Right lung (tissue), 2 donors: ENCODE measurements at regions not wholly inside any gene's neighbourhood (a gene's known extent, or its start where the extent isn't known, plus 50 kb on each side); places are given as distances from the start of the nearest gene placed in this dataset.
"Not testable (repeated sequence)": the region's sequence is repeated elsewhere in the genome, so short reads cannot be mapped to it uniquely, and the experiment has no call there.

Experiments
- DNase-seq, 2 donors: peaks; one replicate each; pipeline ENCODE4 v3.0.0-alpha.2; 2013

DNA sequence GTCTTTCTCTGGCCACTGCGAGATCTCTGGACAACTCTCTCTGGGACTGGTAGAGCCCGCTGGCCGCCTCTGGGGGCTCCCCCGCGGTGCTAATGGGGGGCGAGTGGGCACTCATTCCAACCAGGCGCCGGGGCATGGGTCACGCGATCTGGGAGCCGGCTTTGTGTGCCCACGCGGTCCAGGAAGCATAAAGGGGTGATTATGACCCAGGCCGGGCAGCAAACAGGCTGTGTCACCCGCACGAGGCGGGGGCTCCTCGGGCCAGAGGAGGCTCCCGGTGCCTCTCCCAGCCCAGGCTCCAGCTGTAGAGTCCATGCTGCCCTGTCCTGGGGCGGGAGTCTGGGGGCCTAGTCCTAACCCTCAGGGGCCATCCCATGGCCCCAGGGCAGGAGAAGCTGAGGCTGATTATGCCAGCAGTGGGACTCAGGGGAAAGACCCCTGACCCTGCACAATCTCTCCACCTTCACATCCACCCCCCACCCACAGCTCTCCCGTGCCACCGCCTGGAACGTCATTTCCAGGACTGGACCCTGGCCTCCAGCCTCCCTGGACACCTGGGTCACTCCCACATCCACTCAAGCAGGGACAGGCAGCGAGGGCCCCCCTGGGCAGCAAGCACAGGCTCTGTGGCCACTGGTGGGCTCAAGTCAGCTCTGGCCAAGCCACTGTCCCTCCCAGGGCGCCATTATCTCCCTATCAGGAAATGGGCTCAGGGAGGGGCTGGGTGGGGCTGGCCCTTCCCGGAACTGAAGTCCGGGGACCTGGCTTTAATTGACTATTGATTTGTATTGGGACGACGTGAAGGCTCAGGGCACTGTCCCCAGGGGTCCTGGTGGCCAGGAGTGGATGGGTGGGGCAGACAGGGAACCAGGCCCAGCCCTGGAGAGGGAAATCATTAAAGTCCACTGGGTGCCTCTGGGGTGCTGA, 50.0 kb downstream of the PTPRS start:
- DNase-seq: no peak

DNA sequence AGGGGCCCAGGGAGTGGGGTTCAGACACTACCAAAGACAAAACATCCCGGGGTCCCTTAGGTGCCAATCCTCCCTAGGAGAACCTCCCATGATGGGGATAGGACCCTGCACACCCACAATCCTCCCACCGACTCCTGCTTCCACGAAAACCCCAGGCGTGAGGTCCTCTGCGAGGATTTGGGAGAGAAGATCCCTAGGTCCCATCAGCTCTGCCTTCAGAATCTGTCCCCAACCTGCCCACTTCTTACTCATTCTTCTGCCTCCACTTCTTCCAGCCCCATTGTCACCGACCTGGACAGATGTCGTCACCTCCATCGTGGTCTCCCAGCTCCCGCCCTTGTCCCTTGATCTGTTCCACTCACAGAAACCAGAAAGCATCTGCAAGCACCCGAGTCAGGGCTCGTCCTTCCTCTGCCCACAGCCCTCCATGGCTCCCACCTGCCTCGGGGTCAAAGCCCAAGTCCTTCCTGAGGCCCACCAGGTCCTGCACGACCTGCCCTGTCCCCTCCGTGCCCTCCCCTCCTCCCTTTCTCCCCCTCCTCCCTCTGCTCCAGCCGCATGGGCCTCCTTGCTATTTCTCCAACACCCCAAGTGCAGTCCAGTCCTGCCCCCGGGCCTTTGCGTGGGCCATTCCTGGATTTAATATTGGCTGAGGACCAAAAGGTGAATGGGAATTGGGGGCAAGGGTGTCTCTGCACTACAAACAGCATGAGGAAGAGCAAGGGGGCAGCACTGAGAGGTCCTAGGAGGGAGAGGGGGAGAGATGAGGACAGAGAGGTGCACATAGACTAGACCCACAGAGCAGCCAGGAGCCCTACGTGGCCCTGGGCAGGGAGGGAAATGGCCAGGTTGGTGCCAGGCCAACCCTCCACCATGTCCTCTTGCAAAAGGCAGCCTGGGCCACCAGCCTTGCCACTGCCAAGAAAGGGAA, 51.3 kb downstream of the PTPRS start:
- no peak for DNase-seq

DNA sequence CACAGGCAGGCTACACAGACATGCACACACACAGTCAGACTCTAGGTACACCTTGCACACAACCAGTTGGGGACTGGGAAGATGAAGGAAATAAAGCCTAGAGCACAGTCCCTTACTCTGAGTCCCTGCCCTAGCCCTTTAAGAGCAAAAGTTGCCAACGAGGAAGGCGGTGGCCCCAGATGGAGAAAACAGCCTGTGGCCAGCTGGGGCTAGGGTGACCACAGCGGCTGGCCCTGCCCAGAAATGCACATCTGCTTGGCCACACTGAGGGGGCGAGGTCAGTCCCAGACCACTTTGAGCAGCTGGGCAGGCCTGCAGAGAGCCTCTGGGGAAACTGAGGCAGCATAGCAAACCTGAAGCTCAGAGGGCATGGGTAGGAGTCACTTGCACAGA, 52.3 kb downstream of the PTPRS start:
- no peak for DNase-seq

DNA sequence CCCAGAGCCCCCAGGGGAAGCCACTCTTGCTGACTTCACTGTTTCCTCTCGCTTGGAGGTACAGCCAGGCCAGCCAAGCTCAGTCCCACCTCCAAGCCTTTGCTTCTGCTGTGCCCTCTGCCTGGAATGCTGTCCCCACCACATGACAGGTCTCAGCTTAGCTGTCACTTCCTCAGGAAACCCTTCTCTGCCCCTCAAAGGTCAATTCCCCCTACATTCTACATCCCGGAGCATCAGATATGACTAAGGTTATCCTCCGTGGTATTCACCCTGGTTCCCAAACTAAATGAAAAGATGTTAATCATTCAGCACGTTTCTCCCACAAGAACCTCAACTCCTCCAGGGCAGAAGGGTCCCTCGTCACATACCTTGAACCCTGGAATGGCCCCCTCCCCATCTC, 53.5 kb downstream of the PTPRS start:
- DNase-seq: no peak

DNA sequence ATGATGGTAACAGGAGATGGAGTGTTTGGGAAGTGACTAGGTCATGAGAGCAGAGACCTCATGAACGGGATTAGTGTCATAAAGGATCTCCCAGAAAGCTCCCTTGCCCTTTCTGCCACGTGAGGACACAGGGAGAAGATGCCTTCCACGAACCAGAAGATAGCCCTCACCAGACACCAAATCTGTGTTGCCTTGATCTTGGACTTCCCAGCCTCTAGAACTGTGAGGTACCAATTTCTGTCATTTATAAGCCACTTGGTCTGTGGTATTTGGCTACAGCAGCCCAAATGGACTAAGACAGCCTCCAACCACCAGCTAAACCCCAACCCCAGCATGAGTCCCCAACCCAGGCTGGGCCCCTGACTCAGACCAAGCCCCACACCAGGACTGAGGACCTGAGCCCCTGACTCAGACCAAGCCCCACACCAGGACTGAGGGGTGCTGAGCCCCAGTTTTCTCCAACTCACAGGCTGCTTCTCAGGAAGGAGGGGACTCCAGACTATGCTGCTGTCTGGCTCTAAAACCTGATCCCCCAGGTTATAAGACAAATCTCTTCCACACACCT, 54.1 kb downstream of the PTPRS start:
- DNase-seq: no peak

DNA sequence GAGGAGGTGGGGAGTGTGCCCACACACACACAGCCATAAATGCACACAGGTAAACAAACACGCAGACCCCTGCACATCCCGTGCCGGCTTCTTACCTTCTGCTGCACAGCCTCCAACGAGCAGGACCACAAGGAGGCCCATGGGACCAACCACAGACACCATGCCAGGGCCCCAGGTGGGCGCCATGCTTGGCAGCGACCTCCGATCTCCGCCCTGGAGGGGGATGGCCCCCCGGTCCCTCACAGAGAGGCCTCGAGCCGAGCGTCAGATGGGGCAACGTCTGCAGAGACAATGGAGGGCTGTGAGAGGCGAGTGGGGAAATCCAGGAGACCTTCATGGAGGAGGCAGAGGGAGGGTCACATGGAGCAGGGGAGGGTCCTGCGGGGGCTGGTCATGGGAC, 54.7 kb downstream of the PTPRS start:
- no peak for DNase-seq

DNA sequence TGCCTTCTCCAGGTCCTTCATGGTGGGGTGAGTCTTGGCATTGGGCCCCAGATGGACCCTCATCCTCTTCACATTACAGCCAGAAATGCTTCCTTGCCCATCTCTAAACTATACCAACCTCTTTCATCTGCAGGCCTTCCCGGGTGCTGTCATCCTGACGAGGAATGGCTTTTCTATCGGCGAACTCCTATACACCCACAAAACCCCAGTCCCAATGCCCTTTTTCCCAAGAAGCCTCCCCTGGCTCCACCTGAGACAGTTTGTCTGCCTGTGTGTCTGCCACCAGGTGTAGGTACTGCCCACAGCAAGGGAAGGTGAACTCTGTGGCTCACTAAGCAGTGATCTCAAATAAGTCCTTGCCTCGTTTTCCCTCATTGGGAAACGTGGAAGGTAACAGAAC, 55.3 kb downstream of the PTPRS start:
- no peak for DNase-seq

DNA sequence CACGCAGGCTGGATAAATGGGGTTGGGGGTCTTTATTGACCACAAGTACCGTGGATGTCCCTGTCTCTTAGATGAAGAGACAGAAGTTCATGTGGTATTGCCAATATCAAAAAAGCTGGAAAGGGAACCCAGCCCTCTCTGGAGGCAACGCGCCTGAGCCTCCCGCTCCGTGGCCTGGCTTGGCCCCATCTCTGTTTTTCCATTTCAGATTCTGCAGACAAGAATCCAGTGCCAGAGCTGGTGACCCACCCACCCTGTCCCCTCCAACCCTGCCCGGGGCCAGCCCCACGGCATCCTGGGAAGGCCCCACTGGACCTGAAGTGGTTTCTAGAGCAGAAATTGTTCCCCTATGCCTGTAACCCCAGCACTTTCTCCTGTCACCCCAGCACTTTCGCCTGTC, 57.7 kb downstream of the PTPRS start:
- no peak for DNase-seq

DNA sequence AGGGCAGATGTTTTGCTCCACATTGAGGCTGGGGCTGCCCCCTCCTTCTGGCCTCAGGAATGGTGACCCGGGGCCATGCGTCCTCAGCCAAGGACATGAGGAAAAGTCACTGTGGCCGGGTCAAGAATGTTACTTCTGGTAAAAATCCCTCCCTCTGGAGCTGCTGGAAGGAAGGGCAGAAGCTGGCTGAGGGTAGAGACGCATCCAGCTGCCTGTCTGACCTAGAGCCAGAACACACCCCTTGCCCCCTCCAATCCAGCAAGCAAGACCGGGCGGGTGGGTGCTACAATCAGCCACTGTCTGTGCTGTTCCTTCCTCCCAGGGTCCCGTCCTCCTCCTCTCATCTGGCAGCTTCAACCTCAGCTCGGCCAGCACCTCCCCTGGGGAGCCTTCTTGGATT, 59.0 kb downstream of the PTPRS start:
- DNase-seq: no peak

DNA sequence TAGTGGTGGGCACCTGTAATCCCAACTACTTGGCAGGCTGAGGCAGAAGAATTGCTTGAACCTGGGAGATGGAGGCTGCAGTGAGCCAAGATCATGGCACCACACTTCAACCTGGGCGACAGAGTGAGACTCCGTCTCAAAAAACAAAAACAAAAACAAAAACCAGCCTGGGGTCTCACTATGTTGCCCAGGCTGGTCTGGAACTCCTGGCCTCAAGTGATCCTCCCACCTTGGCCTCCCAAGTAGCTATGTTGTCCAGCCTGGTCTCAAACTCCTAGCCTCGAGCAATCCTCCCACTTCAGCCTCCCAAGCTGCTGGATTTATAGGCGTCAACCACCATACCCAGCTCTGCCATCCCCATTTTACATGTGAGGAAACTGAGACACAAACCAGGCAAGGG, 64.9 kb downstream of the PTPRS start:
- DNase-seq: not testable (repeated sequence)

DNA sequence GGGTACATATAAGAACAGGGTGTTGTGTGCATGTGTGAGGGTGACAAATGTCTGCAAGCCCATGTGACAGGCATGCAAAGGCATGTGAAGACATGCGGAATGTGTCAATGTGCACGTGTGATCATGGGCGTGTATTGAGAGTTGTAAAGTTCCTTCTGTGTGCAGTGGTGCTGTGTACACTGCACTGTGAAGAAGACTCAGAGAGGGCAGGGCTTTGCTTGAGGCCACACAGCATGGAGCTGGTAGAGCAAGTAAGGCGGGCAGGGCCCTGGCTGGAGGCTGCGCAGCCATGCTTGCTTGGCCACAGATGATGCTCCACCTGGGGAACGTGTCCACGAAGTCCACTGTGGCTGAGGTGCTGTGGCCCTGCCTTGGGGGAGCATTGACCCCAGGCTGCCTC, 66.8 kb downstream of the PTPRS start:
- DNase-seq: no peak

DNA sequence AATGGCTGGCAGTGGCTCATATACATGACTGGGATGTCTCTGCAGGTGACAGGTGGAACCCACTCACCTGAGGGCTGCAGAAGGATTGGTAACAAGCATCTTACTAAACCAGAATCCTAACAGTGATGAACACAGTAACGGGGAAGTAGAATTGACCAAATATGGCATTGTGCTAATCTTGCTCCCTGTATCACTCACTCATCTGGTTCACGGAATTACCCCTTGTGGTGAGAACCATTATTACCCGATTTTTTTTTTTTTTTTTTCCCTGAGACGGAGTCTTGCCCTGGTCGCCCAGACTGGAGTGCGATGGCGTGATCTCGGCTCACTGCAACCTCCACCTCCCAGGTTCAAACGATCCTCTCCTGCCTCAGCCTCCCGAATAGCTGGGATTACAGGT, 69.5 kb downstream of the PTPRS start:
- DNase-seq: no peak

DNA sequence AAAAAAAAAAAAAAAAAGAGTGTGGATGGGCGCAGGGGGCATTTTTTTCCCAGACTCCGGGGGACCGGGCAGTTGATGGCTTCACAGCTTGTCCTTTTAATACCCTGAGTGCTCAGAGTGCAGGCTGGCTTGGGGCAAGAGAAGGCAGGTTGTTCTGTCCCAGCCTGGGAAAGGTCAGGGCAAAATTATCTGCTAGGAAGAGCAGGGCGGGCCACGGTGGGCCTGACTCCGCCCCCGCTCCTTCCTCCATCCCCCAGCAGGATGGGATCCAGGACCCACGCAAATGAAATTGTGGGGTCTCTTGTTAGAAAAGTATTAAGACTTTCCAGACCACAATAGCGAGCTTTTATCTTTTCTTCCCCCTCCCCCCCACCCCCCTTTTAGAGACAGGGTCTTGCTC, 70.7 kb downstream of the PTPRS start:
- no peak for DNase-seq

DNA sequence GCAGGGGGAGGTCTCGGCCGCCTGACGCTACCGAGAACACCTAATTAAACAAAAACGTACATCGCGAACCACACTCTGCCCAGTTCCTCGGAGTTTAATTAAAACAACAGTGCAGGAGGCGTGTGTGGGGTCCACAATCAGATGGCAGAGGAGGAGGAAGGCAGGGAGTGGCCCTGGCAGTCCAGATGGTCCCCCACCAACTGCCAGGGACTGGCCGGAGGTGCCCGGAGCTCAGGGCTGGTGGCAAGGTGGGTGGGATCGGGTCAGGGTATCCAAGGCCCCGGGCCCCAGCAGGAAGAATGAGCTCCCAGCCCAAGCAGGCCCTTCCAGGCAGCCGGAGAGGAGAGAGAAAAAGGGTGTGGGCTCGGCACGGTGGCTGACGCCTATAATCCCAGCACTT, 71.3 kb downstream of the PTPRS start:
- DNase-seq: no peak

DNA sequence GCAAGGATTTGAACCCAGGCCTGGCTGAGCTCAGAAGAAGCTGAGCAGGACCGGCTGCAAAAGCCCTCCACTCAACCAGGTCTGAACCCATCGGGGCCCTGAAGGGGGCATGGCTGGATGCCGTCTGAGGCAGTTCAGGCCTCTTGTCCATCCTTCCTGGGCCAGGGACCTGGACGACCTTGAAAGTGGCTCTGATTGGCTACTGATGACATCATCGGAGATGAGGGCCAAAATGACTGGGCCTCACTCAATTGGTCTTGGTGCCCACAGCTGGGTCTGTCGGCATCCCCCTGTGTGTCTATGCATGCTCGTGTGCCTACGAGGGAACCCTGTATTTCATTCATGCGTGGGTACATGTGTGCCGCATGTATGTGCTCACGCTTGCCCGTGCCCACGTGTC, 71.8 kb downstream of the PTPRS start:
- no peak for DNase-seq

DNA sequence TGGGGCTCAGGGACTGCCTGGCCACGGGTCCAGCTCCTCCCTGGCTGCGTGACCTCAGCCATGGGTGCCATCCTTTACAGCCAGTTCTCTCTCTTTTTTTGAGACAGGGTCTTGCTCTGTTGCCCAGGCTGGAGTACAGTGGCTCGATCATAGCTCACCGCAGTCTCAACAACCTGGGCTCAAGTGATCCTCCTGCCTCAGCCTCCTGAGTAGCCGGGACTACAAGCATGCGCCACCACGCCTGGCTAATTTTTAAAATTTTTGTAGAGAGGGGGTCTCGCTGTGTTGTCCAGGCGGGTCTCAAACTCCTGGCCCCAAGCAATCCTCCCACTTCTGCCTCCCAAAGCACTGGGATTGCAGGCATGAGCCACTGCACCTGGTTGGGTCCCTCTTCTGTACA, 75.4 kb downstream of the PTPRS start:
- DNase-seq: no peak

DNA sequence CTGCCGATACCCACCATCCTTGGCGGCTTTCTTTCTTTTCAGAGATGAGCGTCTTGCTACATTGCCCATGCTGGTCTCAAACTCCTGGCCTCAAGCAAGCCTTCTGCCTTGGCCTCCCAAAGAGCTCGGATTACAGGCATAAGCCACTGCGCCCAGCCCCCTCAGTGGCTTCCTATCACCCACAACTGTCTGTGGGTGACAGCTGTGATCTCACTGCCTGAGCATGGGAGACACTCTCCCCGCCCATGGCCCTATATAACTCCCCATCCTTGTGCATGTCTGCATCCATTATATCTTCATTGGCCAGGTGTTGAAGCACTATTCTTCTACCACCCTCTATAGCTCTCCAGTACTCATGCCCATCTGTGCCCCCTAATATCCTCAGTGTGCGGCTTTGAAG, 76.2 kb downstream of the PTPRS start:
- no peak for DNase-seq

DNA sequence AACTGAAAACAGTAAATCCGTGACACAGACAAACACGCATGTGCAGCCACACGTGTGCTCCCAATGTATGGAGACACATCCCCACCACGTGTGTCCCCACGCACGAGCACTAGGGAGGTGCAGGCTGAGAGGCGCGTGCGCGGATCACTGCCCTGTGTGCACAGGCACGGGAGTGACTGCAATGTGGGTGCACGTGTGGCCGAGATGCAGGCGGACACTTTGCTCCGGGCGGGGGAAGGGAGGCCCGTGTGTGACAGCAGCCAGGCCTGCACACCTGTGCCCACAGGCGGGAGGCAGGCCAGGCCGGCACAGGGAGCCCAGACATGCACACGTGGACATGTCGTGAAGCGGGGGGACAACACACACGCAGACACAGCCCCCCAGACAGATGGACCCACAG, 77.0 kb downstream of the PTPRS start:
- DNase-seq: no peak

DNA sequence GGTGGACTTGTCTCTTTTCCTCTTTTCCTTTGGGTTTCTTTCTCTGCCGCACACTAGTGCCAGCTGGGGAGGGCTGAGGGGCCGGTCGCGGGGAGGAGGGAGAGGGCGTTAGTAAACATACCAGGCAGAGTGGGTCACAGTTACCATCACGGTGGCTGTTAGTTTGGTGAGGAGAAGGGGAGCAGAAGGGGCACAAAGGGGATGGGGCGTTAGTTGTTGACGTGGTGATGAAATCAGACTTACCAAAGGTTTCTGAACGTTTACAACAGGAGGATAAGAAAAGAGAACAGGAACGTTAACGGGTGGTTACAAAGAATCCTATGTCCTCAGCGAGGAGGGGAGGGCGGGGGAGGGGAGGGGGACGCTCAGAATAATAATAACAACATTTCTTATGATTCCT, 77.9 kb downstream of the PTPRS start:
- no peak for DNase-seq

DNA sequence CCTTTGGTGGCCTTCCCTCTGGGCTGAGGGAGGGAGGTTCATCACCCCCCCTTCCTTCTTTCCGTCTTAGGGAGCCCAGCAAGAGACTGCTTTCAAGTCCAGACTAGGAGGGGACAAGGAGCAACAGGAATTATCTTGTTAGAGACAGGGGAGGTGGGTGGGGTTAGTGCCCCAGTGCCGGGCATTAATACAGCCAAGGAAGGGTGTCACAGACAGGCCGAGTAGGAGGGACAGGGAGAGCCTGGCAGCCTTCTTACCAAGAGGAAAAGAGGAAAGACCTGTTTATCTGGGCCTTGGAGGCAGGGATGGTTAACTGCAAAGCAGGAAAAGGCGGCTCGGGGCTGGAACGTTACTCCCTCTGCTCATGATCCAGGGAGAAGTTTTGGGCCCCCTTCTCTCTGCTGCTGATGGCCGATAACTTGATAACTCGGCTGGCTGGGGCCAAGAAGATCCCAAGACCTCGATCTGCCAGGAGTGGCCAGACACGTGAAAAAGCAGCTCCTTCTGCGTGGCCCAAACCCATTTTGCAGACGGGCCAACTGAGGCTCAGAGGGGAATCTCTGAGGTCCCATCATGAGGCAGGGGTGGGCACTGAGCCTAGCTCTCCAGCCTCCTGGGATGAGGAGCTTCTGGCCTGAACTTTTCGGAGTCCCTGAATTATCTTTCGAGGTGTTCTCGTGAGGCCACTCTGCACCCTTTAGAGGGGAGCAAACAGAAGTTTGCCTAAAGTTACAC, 79.3 kb downstream of the PTPRS start:
- DNase-seq: peak; percentile 6 to 30

DNA sequence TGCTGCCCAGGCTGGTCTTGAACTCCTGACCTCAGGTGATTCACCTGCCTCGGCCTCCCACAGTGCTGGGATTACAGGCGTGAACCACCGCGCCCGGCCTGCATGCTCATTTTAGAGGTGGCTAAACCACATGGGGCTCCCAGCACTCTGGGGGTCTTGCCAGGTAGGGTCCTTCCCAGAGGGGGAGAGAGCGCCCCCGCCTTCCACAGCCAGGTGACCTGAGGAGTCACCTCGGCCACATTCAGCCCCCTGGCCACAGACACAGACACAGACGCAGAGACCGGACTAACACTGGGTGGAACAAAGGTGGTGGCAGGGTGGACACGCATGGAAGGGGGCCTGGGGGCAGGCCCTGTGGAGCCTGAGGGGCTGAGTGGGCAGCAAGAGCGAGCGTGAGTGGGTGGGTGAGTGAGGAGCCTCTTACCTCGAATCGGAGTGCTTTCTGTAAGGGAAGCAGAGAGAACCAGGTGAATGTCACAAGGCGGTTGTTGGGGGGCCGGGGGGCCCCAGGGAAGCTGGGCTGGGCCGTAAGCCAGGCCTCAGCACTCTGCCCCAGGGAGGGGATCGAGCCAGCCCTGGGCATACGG, 80.1 kb downstream of the PTPRS start:
- no peak for DNase-seq

DNA sequence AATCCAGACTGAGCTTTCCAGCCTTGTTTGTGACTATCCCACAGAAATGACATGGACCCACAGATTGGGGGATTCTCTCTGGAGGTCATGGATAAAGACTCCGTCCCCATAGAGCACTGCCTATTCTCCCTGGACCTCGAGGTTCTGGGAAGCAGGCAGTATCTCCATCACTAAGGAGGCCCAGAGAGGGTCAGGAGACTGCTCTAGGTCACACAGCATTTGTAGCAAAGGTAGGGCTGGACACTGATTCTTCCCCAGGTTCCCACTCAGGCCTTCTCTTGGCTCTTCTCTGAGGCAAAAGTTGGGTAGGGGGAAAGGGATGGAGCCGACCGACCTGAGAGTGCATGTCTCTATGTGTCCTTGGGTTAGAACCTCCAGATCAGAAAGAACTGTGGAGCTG, 80.9 kb downstream of the PTPRS start:
- DNase-seq: no peak
